Tibial nerve (tissue), 4 donors: ENCODE measurements at regions not wholly inside any gene's neighbourhood (a gene's known extent, or its start where the extent isn't known, plus 50 kb on each side); places are given as distances from the start of the nearest gene placed in this dataset.

Experiments
- CTCF ChIP-seq, 5 experiments: fragments of 200-600 bp in 3 of 5; fragments of 450-650 bp in 2 of 5; sonication (generic) in 3 of 5; IDR thresholded peaks; one replicate each; pipeline ENCODE4 v1.5.1; 2016 to 2019; ENCODE audit warnings: antibody characterized with exemption in 5 of 5, mild to moderate bottlenecking in 3 of 5, moderate library complexity in 2 of 5
- EP300 ChIP-seq, 2 donors: sonication (generic); formaldehyde crosslinking; IDR thresholded peaks; one replicate each; pipeline ENCODE4 v1.6.1; 2017; ENCODE audit warnings: antibody characterized with exemption in 2 of 2, mild to moderate bottlenecking in 1 of 2
- POLR2A ChIP-seq, 2 donors: fragments of 450-650 bp; IDR thresholded peaks; one replicate each; pipeline ENCODE4 v1.6.1; 2017; ENCODE audit warnings: antibody characterized with exemption in 2 of 2, mild to moderate bottlenecking in 2 of 2, moderate library complexity in 2 of 2

GRCh38 chr3:159902546-159903314 lies 85.9 kb upstream of the IL12A start:
- TF ChIP-seq CTCF (IDR thresholded peaks at IDR 0.05) (no peak), POLR2A (IDR thresholded peaks at IDR 0.05) (no peak), EP300 (IDR thresholded peaks at IDR 0.05) (no peak)
